Raji (cell line): ENCODE measurements at regions not wholly inside any gene's neighbourhood (a gene's known extent, or its start where the extent isn't known, plus 50 kb on each side); places are given as distances from the start of the nearest gene placed in this dataset.

Source experiments
- POLR2A ChIP-seq: IDR thresholded peaks from 2 replicates; pipeline ENCODE4 v1.6.1; 2011; ENCODE audit warnings: low read depth, low read length, control low read depth; ENCODE audit not compliant: insufficient read depth

DNA sequence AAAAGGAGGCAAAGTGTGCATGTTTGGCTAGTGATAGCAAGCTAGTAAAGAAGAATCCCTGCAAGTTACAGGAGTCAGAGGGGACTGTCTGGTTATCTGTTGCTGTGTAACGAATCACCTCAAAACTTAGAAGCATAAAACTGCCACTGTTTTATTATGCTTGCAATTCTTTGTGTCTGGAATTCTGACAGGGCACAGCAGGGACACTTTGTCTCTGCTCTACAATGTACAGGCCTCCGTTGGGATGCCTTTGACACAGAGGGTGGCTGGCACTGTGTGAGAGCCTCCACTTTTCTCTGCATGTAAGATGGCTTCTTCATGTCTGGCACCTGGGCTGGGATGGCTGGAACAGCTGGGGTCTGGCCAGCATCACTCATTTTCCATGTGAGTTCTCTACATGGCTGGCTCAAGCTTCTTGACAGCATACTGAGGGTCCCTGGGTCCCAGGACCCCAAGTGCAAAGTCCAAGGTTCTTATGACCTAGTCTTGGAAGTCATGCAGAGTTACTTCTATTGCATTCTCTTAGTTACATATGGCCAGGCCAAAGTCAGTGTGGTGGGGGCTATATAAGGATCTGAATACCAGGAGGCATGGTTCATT is 276.9 kb downstream of the RPS24 start:
- TF ChIP-seq POLR2A, result no peak

DNA sequence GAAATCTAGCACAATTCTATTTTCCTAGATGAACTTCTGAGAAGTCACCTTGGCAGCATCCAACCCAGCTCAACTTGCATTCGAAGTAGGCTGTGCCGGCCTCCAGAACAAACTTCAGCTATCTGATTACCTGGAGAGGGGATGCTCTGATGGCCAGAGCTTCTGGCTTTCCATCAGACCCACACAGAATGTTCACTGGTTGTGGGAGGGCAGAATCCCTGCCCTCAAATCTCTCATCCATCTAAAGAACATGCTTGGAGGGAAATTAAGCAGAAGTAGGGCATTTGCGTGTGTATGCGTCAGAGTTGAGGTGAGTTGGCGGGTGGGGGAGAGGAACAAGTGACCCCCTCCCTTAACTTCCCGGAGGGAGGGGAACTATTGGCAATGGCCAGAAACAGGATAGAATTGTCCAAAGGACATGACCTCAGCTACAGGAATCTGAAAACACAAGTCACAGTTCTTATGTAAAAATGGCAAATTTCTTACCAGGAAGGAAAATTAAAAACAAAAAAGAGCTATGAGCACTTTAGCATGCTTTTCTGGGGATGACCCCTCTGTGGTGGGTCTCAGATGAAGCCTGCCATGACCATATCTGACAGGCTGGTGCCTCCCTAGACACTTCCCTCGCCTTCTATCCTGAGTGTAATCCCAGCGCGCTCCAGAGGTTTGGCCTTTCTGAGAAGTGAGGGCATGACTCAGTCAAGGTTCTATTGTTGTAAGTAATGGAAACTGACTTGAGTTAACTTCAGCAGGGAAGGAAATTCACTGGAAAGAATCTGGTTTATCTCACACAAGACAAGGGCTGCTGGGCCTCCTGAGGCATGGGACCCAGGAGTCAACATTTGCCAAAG is 278.8 kb downstream of the RPS24 start:
- no peak for TF ChIP-seq POLR2A

DNA sequence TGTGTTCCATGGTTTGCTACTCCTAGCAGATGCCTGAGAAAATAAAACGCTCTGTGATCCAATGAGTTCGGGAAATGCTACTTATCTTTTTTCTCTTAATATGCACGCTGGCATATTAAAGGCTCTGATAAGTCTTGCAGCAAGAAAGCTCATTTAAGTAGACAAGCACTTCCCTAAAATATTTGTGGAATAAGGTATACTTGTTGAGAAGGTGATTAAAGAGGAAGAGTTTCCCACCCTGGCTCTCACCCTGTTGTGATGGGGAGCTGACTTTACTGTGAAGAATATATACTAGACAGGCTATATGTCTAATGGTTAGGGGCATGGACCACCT is 279.4 kb downstream of the RPS24 start:
- no peak for TF ChIP-seq POLR2A

DNA sequence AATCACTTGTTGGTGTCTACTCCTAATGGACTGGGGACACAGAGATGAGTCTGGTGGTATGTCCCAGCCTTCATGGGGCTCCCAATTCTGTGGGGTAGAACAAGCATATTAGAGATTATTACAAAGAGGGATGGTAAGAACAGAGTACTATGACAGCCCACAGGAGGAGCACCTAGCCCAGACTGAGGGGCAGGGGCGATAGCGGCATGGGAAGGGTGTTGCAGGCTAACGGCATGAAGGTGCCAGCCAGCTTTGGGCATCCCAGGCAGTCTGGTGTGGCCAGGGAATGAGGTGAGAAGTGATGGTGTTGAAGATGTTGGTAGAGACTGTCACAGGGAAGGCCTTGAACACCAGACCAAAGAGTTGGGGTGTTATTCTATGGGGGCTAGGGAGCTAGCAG is 280.0 kb downstream of the RPS24 start:
- TF ChIP-seq POLR2A, result no peak

DNA sequence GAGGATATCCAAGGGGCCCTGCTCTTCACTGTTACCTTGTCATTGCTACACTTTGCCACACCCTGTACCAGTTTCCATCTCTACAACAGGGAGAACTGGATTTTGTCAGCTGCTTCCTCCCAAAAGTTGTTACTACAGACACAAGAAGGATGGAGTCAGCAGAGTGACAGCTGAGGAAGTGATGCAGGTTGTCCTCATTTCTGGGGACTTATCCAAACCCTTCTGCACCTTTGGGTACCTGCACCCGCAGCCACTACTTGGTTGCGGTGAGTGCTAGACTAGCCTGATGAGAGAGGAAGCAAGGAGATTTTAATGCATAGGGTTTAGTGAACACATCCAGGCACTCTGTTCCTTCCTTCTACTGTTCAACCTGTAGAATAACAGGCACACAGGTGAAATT is 281.0 kb downstream of the RPS24 start:
- TF ChIP-seq POLR2A, result no peak

DNA sequence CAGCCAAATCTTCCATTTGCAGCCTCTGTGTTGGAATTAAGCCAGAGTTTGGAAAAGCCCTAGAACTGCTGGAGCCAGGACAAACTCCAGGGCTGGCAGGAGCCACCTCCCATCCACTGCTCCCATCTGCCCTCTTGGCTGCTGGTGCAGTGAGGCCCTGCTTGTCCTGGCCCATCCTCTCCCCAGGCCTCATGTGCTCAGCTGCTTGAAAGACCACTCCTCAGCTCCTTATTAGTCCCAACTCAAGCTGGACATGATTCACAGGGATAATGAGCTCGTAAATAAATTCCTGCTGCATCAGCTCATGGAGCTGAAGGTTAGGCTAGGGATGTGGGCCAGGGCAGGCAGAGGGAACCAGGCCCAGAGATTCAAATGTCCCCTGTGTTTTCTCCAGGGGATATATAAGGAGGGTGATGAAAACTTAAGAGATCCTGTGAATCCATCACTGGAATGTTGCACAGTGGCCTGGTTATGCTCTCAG is 282.8 kb downstream of the RPS24 start:
- TF ChIP-seq POLR2A, result no peak

DNA sequence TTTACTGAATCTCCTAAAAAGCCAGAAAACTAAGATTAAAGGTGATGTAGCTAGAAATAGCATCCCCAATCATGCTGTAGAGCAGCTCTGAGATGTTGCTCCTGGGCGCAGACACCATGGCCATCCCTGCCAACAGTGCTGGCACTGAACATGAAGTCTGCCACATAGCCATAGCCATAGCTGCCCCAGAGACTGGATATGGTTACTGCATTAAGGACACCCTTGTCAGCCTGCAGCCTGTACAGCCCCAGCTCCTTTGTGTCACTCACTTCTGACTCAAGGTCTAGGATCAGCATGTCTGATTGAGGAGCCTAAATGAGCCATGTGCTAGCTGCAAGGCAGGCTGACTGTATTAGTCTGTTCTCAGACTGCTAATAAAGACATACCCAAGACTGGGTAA is 284.6 kb downstream of the RPS24 start:
- TF ChIP-seq POLR2A, result no peak

DNA sequence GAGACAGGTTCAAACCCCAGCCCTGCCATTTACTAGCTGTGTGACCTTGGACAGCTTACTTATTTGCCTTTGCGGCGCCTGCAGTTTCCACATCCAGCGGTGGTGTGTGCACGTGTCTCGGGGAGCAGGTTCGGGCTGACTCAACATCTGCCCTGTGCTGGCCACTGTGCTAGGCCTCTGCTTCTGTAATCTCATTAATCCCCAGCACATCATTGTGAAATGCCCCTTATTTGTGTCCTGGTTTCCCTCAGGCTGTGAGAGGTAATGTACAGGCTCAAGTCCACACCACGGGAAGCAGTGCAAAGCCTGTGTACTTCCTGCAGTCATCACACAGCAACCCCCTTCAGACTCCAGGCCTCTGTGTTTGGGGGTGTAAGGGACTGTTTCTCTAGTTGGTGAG is 285.7 kb downstream of the RPS24 start:
- no peak for TF ChIP-seq POLR2A

DNA sequence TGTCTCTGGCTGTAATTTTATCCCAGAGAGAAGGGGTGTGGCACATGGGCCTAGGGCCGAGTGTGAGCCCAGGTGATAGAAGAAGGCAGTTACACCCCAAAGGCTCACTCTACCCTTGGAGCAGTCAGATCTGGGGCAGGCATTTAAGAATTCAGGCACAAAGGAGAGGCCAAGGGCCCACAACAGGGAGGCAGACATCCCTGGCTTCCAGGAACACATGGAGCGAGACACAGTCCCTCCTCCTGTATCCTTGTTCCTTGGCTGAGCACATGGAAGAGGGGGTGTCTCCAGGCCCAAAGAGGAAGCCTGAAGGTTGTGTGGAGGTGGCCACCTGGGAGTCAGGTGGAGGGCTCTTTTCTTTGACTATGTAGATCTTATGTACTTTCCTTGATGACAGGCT is 286.2 kb downstream of the RPS24 start:
- TF ChIP-seq POLR2A, result no peak

DNA sequence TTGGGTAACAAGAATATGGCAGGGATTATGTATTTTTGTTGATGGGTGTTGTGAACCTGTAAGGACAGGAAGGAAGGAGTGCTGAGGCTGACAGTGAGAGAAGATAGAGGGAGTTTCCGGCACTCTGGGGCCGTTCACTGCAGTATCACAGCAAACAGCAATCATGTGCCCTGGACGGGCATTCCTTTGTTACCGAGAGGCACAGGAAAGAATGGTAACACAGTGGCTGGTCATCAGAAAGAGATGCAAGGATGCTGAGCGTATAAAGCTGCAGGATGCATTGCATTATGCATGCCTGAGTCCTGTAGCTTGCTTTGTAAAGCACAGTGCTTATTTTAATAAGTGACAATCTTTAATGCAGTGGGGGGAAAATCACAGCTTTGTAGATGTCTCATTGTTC is 286.8 kb downstream of the RPS24 start:
- no peak for TF ChIP-seq POLR2A

DNA sequence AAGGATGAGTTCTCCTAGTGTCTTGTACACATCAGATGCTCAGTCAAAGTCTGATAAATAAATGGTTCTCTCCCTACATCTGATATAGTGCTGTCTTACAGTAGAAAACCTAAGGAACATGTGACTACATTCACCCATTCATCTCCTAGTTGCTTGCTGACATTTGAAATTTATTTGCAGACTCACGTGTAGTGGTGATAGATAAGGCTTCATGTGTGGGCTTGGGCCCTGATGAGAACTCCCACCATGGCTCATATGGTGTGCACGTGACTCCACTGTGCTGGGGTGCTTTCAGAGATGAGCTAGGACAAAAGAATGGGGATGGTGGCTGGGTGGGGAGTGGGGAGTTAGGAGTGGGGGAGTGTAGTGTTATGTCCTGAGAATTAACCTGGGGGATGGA is 287.3 kb downstream of the RPS24 start:
- no peak for TF ChIP-seq POLR2A

DNA sequence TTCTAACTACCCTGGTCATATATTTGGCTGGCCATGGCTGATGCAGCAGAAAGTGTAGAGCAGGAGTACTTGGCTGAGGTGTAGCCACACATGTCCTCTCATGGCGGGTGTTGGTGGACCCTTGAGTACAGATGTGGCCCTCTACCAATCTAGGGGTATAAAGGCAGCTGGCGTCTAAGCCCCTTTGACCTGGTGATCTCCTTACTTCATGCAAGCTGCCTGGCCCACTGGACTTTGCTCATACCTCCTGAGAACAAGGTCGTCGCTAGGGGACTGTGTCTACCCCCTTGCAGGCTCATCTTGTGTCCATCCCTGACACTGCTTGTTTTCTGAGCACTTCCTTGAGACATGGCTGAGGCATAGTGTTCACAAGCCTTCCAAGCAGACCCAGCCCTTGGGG is 287.8 kb downstream of the RPS24 start:
- no peak for TF ChIP-seq POLR2A

DNA sequence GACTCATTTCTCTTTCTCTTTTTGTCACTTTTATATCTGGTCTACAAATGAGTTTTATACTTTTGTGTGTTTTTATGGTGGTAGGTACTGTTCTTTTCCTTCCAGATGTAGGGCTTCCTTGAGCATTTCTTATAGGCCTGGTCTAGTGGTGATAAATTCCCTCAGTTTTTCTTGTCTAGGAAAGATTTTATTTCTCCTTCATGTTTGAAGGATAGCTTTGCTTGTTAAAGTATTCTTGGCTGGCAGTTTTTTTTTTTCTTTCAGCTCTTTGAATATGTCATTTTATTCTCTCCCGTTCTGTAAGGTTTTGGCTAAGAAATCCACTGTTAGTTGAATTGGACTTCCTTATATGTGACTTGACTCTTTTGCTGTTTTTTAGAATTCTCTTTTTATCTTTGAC is 292.7 kb downstream of the RPS24 start:
- TF ChIP-seq POLR2A, result no peak

DNA sequence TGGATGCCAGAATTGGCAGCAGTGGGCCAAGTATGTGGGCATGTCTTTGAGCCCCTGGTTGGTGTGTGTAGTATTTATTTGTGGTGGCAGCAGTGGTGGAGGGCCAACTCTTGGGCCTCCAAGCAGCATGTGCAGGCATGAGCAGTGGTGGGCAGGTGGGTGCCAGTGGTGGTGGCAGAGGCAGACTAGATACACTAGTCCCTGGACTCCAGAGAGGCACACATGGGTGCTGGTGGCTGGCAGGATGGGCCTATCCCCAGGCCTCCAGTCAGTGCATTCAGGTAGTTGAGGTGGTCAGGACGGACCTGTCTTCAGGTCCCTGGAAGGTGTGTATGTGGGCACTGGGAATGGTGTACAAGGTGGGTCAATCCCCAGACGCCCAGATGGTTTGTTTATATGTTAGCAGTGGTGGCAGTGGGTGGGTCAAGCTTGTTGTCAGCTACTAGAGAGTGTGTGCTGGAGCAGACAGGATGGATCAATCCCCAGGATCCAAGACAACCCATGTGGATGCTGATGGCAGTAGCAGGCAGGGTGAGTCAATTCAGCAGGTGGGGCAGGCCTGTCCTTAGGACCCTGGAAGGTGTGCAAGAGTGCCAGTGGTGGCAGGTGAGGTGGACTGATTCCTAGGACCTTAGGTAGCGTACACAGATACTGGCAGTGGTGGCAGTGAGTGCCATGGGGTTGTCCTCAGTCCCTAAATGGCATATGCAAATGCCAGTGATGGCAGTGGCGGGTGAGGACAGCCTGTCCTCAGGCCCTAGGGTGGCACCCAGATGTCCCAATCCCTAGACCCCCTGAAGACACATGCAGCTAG is 294.3 kb downstream of the RPS24 start:
- no peak for TF ChIP-seq POLR2A

DNA sequence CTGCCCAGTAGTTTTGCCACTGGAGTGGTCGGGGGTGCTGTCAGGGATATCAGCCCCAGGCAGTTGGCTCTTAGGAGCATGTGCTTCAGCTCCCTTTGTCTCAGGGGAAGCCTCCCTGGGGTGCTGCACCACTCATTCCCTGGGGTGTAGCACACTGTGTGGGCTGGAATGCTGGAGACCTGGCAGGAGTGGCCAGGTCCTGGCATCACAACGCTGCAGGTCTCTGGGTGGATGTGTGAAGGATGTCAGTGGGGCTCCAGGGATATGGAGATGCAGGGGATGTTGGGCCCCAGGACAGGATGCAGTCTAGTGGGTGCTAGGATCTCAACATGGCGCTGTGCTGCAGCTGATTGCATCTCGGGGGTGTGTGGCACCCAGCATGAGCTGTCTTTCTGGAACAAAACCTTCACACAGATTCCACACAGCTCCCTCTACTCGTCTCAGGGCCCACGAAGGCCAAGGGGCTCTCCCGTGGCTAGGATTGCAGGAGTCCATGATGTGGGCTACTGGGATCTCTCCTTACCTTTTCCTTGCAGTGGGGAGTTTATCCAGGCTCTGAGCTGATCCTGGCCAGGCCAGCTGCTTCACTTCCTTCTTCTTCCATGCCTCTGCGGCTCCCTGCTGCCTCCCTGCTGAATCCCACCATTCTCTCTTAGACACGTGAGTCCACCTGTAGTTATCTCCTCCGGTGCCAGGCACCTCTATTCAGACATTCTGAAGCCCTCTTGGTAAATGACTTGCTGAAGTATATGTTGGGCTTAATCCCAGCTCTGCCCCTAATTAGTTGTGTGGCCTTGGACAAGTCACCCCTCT is 295.1 kb downstream of the RPS24 start:
- TF ChIP-seq POLR2A, result no peak

DNA sequence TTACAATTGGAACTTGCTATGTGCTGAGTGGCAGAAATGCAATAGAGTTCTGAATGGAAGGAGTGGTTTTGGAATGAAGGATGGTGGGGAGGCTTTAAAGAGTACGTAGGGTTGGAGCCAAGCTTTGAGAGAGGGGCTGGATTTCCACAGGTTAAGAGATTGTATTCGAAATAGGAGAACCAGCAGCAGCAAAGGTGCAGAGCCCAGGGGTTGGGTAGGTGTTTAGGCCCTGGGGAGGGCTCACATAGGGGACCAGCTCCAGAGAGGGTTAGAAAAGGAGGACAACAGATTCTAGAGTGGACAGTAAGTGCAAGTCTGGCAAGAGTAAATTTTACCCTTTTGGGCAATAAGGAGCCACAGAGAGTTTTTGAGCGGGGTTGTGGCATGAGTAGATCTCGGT is 297.2 kb downstream of the RPS24 start:
- no peak for TF ChIP-seq POLR2A

DNA sequence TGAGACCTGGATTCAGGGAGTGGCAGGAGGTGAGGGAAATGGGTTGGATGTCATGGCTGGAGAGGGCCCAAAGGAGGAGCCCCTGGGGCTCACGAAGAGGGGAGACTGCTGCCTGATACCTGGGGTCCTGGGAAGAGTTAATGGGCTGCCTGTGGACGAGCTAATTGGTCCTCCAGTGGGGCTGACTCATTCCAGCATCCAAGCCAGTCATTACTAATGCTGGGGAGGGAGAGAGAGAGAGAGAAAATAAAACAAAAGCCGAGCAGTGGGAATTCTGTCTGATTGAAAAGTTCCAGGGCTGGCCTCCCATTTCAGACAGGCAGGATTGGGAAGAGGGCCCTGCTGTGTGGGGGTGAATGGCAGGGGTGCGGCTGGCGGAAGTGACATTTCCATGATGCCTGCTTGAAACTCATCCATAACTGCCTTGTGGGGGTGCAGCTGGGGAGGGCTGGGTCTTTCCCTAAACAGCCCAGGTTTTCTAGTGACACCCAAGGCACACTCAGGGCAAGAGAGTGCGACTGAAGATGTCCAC is 297.8 kb downstream of the RPS24 start:
- no peak for TF ChIP-seq POLR2A
